ENCODE measurements at regions not wholly inside any gene's neighbourhood (a gene's known extent, or its start where the extent isn't known, plus 50 kb on each side); places are given as distances from the start of the nearest gene placed in this dataset.

- CTCF ChIA-PET (ENCODE audit: low intra/inter-chr PET ratio), result interaction anchor here (0.6 kb wide), 1 partner anchor 1351 kb away, joined by 6 read pairs; no protein-coding TSS in a partner anchor
- ATAC-seq (no peak), FAIRE-seq (no peak), DNase-seq (ENCODE audit: extremely low read depth in 1 of 4, low spot score in 3 of 4) (no peak)
- WGBS (ENCODE audit: insufficient coverage, low coverage, missing lambda C conversion rate), result 0% methylated on average over 5 of the region's 5 CpGs
- Histone ChIP-seq H3K36me3 (ENCODE audit: control insufficient read depth, insufficient read depth, low read length) (no peaks in the 10 kb centered on the region), H3K9me3 (replicated peaks; ENCODE audit: control insufficient read depth, insufficient read depth, low read depth, low read length) (no peaks in the 10 kb centered on the region), H4K20me1 (replicated peaks; ENCODE audit: control insufficient read depth, insufficient read depth, low read length) (no peaks in the 10 kb centered on the region), H3K9me1 (ENCODE audit: control insufficient read depth, insufficient read depth, low read length) (no peaks in the 10 kb centered on the region), H3K4me1 (replicated peaks in 1 of 2; ENCODE audit: control insufficient read depth in 2 of 2, insufficient read depth in 2 of 2, low read length in 2 of 2) (no peaks in the 10 kb centered on the region; a peak in 1 of 5 replicates), H3K79me2 (ENCODE audit: control insufficient read depth, insufficient read depth, low read length) (no peaks in the 10 kb centered on the region), H3K27me3 (ENCODE audit: control insufficient read depth in 2 of 2, insufficient read depth in 2 of 2, low read length in 2 of 2) (no peaks in the 10 kb centered on the region), H3K9ac (ENCODE audit: insufficient read depth in 1 of 2, low read depth in 2 of 2, low read length in 2 of 2) (no peak overlapping the region), H2AFZ (ENCODE audit: low read depth, low read length) (no peak overlapping the region), H3K4me2 (ENCODE audit: insufficient read depth, low read length) (no peak overlapping the region), H3K27ac (ENCODE audit: extremely low read depth, low read depth, low read length) (no peak overlapping the region), H3K4me3 (no peak overlapping the region)
- POLR2A ChIA-PET, result interaction anchor here (0.6 to 0.7 kb wide), 2 partner anchors 26 to 215 kb away, joined by 3 read pairs; no protein-coding TSS in a partner anchor
- intact Hi-C loops (cut with micrococcal nuclease), result no loop called here
- in situ Hi-C loops (cut with MboI), result no loop called here
- BruUV-seq (replicated peaks), result no TSS peak
- no peak for TF ChIP-seq PREB (CRISPR knock-in tag; IDR thresholded peaks at IDR 0.05)
- no peak for TF ChIP-seq DLX4 (CRISPR knock-in tag; IDR thresholded peaks at IDR 0.05)
- no peak for TF ChIP-seq ZNF197 (CRISPR knock-in tag; IDR thresholded peaks at IDR 0.05; ENCODE audit: low read depth)
- TF ChIP-seq ZBTB33 (CRISPR knock-in tag; IDR thresholded peaks at IDR 0.05), result no peak
- TF ChIP-seq KDM5B (IDR thresholded peaks at IDR 0.05; ENCODE audit: insufficient replicate concordance, low read depth, low read length), result no peak
- TF ChIP-seq RNF2 (IDR thresholded peaks at IDR 0.05), result no peak
- TF ChIP-seq ZNF384 (IDR thresholded peaks at IDR 0.05; ENCODE audit: low read depth, low read length), result no peak
- no peak for TF ChIP-seq TFAM (CRISPR knock-in tag; conservative IDR thresholded peaks at IDR 0.05)
- TF ChIP-seq JUNB (CRISPR knock-in tag; conservative IDR thresholded peaks at IDR 0.05), result no peak
- TF ChIP-seq NBN (IDR thresholded peaks at IDR 0.05; ENCODE audit: low read depth), result no peak
- TF ChIP-seq HMGXB4 (CRISPR knock-in tag; IDR thresholded peaks at IDR 0.05), result no peak
- TF ChIP-seq ZNF592 (IDR thresholded peaks at IDR 0.05), result no peak
Observed at GRCh38 chr11:131122448-131122847, 206.2 kb upstream of the SNX19 start.

Measured in K562 (cell line).